Ovary (tissue), 7 donors: ENCODE measurements at regions not wholly inside any gene's neighbourhood (a gene's known extent, or its start where the extent isn't known, plus 50 kb on each side); places are given as distances from the start of the nearest gene placed in this dataset.

Source experiments
- DNase-seq, 5 donors: peaks; one replicate each; pipeline ENCODE4 v3.0.0-alpha.2; 2019 to 2020
- H3K27ac ChIP-seq, 2 donors: fragments of 200-600 bp; one replicate each; pipeline versions ENCODE4 v1.5.1 to v1.8.0; 2019 to 2022
- H3K27me3 ChIP-seq: fragments of 200-600 bp; one replicate; pipeline ENCODE4 v1.8.0; 2022
- H3K36me3 ChIP-seq: fragments of 200-600 bp; sonication (generic); one replicate; pipeline ENCODE4 v1.5.1; 2019
- H3K4me1 ChIP-seq: one replicate; pipeline ENCODE4 v1.8.1; 2013; ENCODE audit warnings: mild to moderate bottlenecking, moderate library complexity; ENCODE audit not compliant: insufficient read depth
- H3K4me3 ChIP-seq: fragments of 200-600 bp; sonication (generic); one replicate; pipeline ENCODE4 v1.5.1; 2017
- H3K9me3 ChIP-seq, 2 donors: fragments of 200-600 bp in 1 of 2; sonication (generic) in 1 of 2; one replicate each; pipeline versions ENCODE4 v1.5.1 to v1.8.1; 2013 to 2019; ENCODE audit warnings: mild to moderate bottlenecking in 1 of 2, moderate library complexity in 1 of 2
- EP300 ChIP-seq: sonication (generic); formaldehyde crosslinking; IDR thresholded peaks from one replicate; pipeline ENCODE4 v1.6.1; 2017; ENCODE audit warnings: antibody characterized with exemption
- POLR2A ChIP-seq: fragments of 450-650 bp; IDR thresholded peaks from one replicate; pipeline ENCODE4 v1.6.1; 2017; ENCODE audit warnings: antibody characterized with exemption, mild to moderate bottlenecking, moderate library complexity
- WGBS, 3 donors: extraction: QIAGEN DNeasy Blood & Tissue Kit in 1 of 3; methylation state at CpG; one replicate each; pipeline versions ENCODE4 v1.1.5 to v1.1.7; 2013 to 2017; 5-methylcytosine and 5-hydroxymethylcytosine counted together
- intact Hi-C, 4 donors: fragments of 100-400 bp; cut with DNase I; formaldehyde crosslinking; loops; one replicate each; pipeline versions ENCODE4 v1.11.0 to v1.15.1; 2022 to 2023
- TF ChIP-seq, protein P1 (sequence below), 3 donors: fragments of 450-650 bp in 2 of 3; fragments of 200-600 bp in 1 of 3; IDR thresholded peaks; one replicate each; pipeline versions ENCODE4 v1.5.1 to v1.8.0; 2016 to 2022; ENCODE audit warnings: antibody characterized with exemption in 3 of 3, mild to moderate bottlenecking in 1 of 3
- donor health status: DM: no; HTN: no; CAD: no; lungs with moderate emphysema.
- donor health status: DM: no; HTN: no; CAD: no.
- donor health status: Bipolar disorder and iron deficiency.
- donor health status: DM: no; HTN: no; CAD: no.
- donor health status: DM: yes; HTN: yes; CAD: no.

GRCh38 chr16:80148826-80149225 lies 392.0 kb upstream of the DYNLRB2 start:
- H3K4me1 ChIP-seq: peaks cover 5% of the 10 kb centered on the region
- intact Hi-C loops: no loop called here
- H3K4me3 ChIP-seq: no peak overlapping the region
- H3K36me3 ChIP-seq: no peaks in the 10 kb centered on the region
- no peak for DNase-seq
- no peaks in the 10 kb centered on the region for H3K27me3 ChIP-seq
- no peaks in the 10 kb centered on the region for H3K9me3 ChIP-seq
- WGBS, 3 donors: 94 to 99% (median 95%) methylated on average over 3 of the region's 3 CpGs
- TF ChIP-seq EP300 (no peak), POLR2A (no peak)
- TF ChIP-seq, protein P1, sequence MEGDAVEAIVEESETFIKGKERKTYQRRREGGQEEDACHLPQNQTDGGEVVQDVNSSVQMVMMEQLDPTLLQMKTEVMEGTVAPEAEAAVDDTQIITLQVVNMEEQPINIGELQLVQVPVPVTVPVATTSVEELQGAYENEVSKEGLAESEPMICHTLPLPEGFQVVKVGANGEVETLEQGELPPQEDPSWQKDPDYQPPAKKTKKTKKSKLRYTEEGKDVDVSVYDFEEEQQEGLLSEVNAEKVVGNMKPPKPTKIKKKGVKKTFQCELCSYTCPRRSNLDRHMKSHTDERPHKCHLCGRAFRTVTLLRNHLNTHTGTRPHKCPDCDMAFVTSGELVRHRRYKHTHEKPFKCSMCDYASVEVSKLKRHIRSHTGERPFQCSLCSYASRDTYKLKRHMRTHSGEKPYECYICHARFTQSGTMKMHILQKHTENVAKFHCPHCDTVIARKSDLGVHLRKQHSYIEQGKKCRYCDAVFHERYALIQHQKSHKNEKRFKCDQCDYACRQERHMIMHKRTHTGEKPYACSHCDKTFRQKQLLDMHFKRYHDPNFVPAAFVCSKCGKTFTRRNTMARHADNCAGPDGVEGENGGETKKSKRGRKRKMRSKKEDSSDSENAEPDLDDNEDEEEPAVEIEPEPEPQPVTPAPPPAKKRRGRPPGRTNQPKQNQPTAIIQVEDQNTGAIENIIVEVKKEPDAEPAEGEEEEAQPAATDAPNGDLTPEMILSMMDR (IDR thresholded peaks at IDR 0.05): no peak
- no peak overlapping the region for H3K27ac ChIP-seq

DNA sequence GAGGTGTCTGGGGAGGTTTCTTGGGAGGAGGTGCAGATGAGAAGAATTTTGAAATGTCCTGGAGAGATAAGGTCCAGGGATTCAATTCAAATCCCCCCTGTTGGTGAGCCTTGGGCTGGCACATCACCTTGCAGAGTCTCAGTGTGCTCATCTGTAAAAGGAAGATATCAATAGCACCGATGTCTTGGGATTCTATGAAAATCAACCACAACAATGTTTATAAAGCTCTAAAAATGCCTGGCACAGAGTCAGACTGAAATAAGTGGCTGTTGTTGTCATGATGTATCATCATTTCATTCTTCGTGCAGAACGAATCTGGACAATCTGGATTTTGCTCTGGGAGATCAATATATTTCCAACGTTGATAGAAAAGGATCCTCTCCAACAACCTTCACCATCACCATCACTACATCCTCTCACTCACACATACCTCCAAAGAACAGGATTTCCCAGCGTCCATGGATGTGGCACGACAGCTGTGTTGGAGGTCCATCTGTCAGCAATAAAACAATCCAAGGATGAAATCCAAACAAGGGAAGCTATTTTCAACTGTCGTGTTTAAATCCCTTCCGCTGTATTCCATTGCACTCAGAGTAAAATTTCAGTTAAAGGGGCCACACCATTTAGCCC lies 393.7 kb upstream of the DYNLRB2 start:
- no peak for DNase-seq
- Histone ChIP-seq H3K4me3 (no peak overlapping the region), H3K36me3 (no peaks in the 10 kb centered on the region), H3K27ac (no peak overlapping the region), H3K27me3 (no peaks in the 10 kb centered on the region), H3K9me3 (no peaks in the 10 kb centered on the region), H3K4me1 (peaks cover 3% of the 10 kb centered on the region)
- intact Hi-C loops: no loop called here
- 47 to 61% (median 59%) methylated on average over 8 of the region's 8 CpGs for WGBS, 3 donors
- TF ChIP-seq, protein P1 (IDR thresholded peaks at IDR 0.05): no peak
- TF ChIP-seq EP300 (no peak), POLR2A (no peak)

DNA sequence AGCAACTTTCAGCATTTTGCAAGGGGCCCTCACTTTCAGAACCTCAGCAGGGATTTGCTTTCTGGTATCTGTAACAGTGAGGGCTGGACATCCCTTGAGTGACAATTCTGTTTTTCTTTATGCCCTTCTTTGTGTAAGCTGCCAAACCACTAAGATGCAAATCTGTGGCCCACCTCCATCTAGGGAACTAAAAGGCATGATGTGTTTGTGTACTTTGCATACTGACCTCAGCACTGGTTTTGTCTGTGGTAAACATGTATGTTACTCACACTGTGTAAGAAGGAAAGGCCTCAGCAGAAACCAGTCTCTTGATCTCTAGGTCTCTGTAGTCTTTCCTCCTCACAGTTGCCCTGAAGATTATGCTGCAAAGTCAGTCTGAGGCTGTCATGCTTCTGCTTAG lies 396.6 kb upstream of the DYNLRB2 start:
- TF ChIP-seq POLR2A: no peak
- no peak for TF ChIP-seq EP300
- TF ChIP-seq, protein P1 (IDR thresholded peaks at IDR 0.05): no peak
- no peaks in the 10 kb centered on the region for H3K36me3 ChIP-seq

DNA sequence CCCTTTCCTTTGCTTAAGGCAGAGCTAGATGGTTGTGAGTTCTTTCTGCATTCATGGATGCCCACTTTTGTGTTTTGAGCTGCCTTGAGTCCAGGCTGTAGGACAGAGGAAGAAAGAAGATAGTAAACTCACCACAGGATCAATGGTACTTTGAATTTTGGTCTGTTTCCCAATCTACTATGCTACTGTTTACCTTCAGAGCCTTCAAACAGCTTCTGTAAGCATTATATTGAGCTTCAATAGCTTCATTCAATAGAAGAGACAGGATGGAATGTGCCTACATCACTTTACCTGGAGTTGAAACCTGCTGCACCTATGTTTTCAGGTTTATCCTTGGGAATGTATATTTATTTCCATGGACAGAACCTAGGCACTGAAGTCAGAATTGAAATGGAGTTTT lies 397.9 kb upstream of the DYNLRB2 start:
- no peak for DNase-seq
- Histone ChIP-seq H3K4me3 (no peak overlapping the region), H3K27me3 (no peaks in the 10 kb centered on the region), H3K4me1 (no peaks in the 10 kb centered on the region), H3K36me3 (no peaks in the 10 kb centered on the region), H3K27ac (no peak overlapping the region), H3K9me3 (no peaks in the 10 kb centered on the region)
- TF ChIP-seq POLR2A (no peak), EP300 (no peak)
- TF ChIP-seq, protein P1 (IDR thresholded peaks at IDR 0.05): no peak
- intact Hi-C loops: no loop called here

More for the DNA sequence above, 396.6 kb upstream of the DYNLRB2 start:
- no peak for DNase-seq
- H3K9me3 ChIP-seq: no peaks in the 10 kb centered on the region
- H3K4me3 ChIP-seq: no peak overlapping the region
- H3K4me1 ChIP-seq: no peaks in the 10 kb centered on the region
- no peaks in the 10 kb centered on the region for H3K27me3 ChIP-seq
- H3K27ac ChIP-seq: no peak overlapping the region
- intact Hi-C loops: no loop called here

- intact Hi-C loops: no loop called here
- H3K4me1 ChIP-seq: no peaks in the 10 kb centered on the region
- H3K36me3 ChIP-seq: no peaks in the 10 kb centered on the region
- no peak overlapping the region for H3K27ac ChIP-seq
- DNase-seq: no peak
- H3K9me3 ChIP-seq: no peaks in the 10 kb centered on the region
- WGBS, 3 donors: 66 to 74% (median 71%) methylated on average over 6 of the region's 6 CpGs
- no peak for TF ChIP-seq EP300
- no peak for TF ChIP-seq POLR2A
- TF ChIP-seq, protein P1 (IDR thresholded peaks at IDR 0.05): no peak
- no peaks in the 10 kb centered on the region for H3K27me3 ChIP-seq
- H3K4me3 ChIP-seq: no peak overlapping the region
These were observed 398.5 kb upstream of the DYNLRB2 start for GRCh38 chr16:80142281-80142680.
